A549 (cell line): ENCODE measurements at regions not wholly inside any gene's neighbourhood (a gene's known extent, or its start where the extent isn't known, plus 50 kb on each side); places are given as distances from the start of the nearest gene placed in this dataset.

Experiments used
- ATAC-seq, 2 experiments: fragments of 200-7000 bp in 1 of 2; fragments of >200 bp in 1 of 2; cut with Nextera tagmentation in 1 of 2; cut with Tn5 transposase in 1 of 2; 3 replicates each; pipeline versions ENCODE4 v1.8.0 to v1.9.1; 2018 to 2020; ENCODE audit warnings: mild to moderate bottlenecking in 1 of 2, moderate library complexity in 1 of 2
- CTCF ChIA-PET: fragments of 300-600 bp; sonication (Branson Sonifier 250); formaldehyde crosslinking; extraction: SDS; loops from one replicate; lab custom pipeline; 2021; ENCODE audit warnings: antibody characterized with exemption, inconsistent platforms; lab: Yijun Ruan, JAX
- POLR2A ChIA-PET: fragments of 350-600 bp; formaldehyde crosslinking; extraction: SDS; loops from one replicate; lab custom pipeline; 2021; ENCODE audit warnings: antibody characterized with exemption, inconsistent platforms; lab: Yijun Ruan, JAX
- DNase-seq, 2 experiments: peaks; one replicate each; pipeline versions ENCODE4 v3.0.0 to v3.0.0-alpha.2; 2011 to 2016; ENCODE audit warnings: low read depth in 1 of 2, low spot score in 1 of 2
- FAIRE-seq: peaks from 2 replicates; lab custom pipeline; 2011; peaks lifted over from hg19 to GRCh38; lab: Jason Lieb, UNC
- H3K27ac ChIP-seq, 2 experiments: fragments of >200 bp; sonication (Bioruptor Twin); formaldehyde crosslinking; 3 replicates each; pipeline ENCODE4 v1.5.1; 2016 to 2017
- H3K4me1 ChIP-seq: fragments of >200 bp; sonication (Bioruptor Twin); formaldehyde crosslinking; 3 replicates; pipeline ENCODE4 v1.6.1; 2016
- H3K4me2 ChIP-seq: fragments of >200 bp; sonication (Bioruptor Twin); formaldehyde crosslinking; 3 replicates; pipeline ENCODE4 v1.6.1; 2016
- H3K4me3 ChIP-seq: fragments of >200 bp; sonication (Bioruptor Twin); formaldehyde crosslinking; 3 replicates; pipeline ENCODE4 v1.5.1; 2016
- H3K9me3 ChIP-seq: fragments of >200 bp; sonication (Bioruptor Twin); formaldehyde crosslinking; 3 replicates; pipeline ENCODE4 v1.6.1; 2016
- BCL3 ChIP-seq: fragments of >200 bp; sonication (Bioruptor Twin); formaldehyde crosslinking; IDR thresholded peaks from 3 replicates; pipeline ENCODE4 v1.6.1; 2016
- CBX2 ChIP-seq: fragments of 200-600 bp; sonication (generic); IDR thresholded peaks from 2 replicates; pipeline ENCODE4 v1.6.1; 2016; ENCODE audit warnings: low read depth, mild to moderate bottlenecking, borderline replicate concordance
- CBX8 ChIP-seq: fragments of 200-600 bp; sonication (generic); IDR thresholded peaks from 2 replicates; pipeline ENCODE4 v1.6.1; 2016
- CEBPB ChIP-seq, 2 experiments: fragments of >200 bp in 1 of 2; sonication (Bioruptor Twin) in 1 of 2; formaldehyde crosslinking in 1 of 2; IDR thresholded peaks; 2 replicates each; pipeline ENCODE4 v1.6.1; 2012 to 2016
- CHD4 ChIP-seq: fragments of 200-600 bp; sonication (generic); IDR thresholded peaks from 2 replicates; pipeline ENCODE4 v1.6.1; 2016; ENCODE audit warnings: antibody characterized with exemption, mild to moderate bottlenecking, borderline replicate concordance
- E2F6 ChIP-seq: IDR thresholded peaks from 2 replicates; pipeline ENCODE4 v1.6.1; 2012; ENCODE audit warnings: low read depth, borderline replicate concordance
- EP300 ChIP-seq, 2 experiments: fragments of >200 bp; sonication (Bioruptor Twin); formaldehyde crosslinking; IDR thresholded peaks; 2 replicates in 1 of 2; 3 replicates in 1 of 2; pipeline ENCODE4 v1.6.1; 2016 to 2017
- HDAC2 ChIP-seq: fragments of 200-600 bp; sonication (generic); IDR thresholded peaks from 2 replicates; pipeline ENCODE4 v1.6.1; 2016
- HMGXB4 ChIP-seq: fragments of 250-450 bp; sonication (Bioruptor Pico); IDR thresholded peaks from 2 replicates; pipeline ENCODE4 v1.5.0; 2021; ENCODE audit warnings: mild to moderate bottlenecking, moderate library complexity, borderline replicate concordance
- JUNB ChIP-seq: fragments of >200 bp; sonication (Bioruptor Twin); formaldehyde crosslinking; IDR thresholded peaks from 2 replicates; pipeline ENCODE4 v1.6.1; 2016
- MAFK ChIP-seq: fragments of 450-650 bp; IDR thresholded peaks from 2 replicates; pipeline ENCODE4 v1.6.1; 2014; ENCODE audit not compliant: partially characterized antibody
- MAZ ChIP-seq: fragments of 150-350 bp; IDR thresholded peaks from 2 replicates; pipeline ENCODE4 v1.6.1; 2014; ENCODE audit warnings: antibody characterized with exemption, low read depth, low read length, borderline replicate concordance
- MYC ChIP-seq: IDR thresholded peaks from 2 replicates; pipeline ENCODE4 v1.6.1; 2012; ENCODE audit warnings: mild to moderate bottlenecking, inconsistent platforms, low read length, improper control_type of control experiment, borderline replicate concordance
- NPAS2 ChIP-seq: fragments of 250-450 bp; sonication (Bioruptor Pico); IDR thresholded peaks from 2 replicates; pipeline ENCODE4 v1.8.0; 2022; ENCODE audit warnings: mild to moderate bottlenecking, moderate library complexity, borderline replicate concordance
- NR3C1 ChIP-seq: fragments of >200 bp; sonication (Bioruptor Twin); formaldehyde crosslinking; IDR thresholded peaks from 3 replicates; pipeline ENCODE4 v1.6.1; 2017
- RCOR1 ChIP-seq: fragments of 150-350 bp; IDR thresholded peaks from 2 replicates; pipeline ENCODE4 v1.6.1; 2014; ENCODE audit warnings: antibody characterized with exemption, low read length, low read depth
- REST ChIP-seq: fragments of 200-600 bp; sonication (generic); IDR thresholded peaks from 2 replicates; pipeline ENCODE4 v1.6.1; 2016; ENCODE audit warnings: antibody characterized with exemption, mild to moderate bottlenecking, moderate library complexity
- RNF2 ChIP-seq: fragments of 200-600 bp; sonication (generic); IDR thresholded peaks from 2 replicates; pipeline ENCODE4 v1.6.1; 2016; ENCODE audit warnings: low read depth, mild to moderate bottlenecking, antibody characterized with exemption, moderate library complexity, borderline replicate concordance
- SMC3 ChIP-seq: fragments of >200 bp; sonication (Bioruptor Twin); formaldehyde crosslinking; IDR thresholded peaks from 3 replicates; pipeline ENCODE4 v1.6.1; 2018; ENCODE audit warnings: inconsistent platforms
- SREBF2 ChIP-seq: fragments of 450-650 bp; IDR thresholded peaks from 2 replicates; pipeline ENCODE4 v1.6.1; 2014; ENCODE audit warnings: mild to moderate bottlenecking, moderate library complexity
- TFCP2L1 ChIP-seq: fragments of 250-450 bp; sonication (Bioruptor Pico); IDR thresholded peaks from 2 replicates; pipeline ENCODE4 v1.5.0; 2021; ENCODE audit warnings: mild to moderate bottlenecking
- WGBS: methylation state at CpG from one replicate; pipeline ENCODE4 v1.1.6; 2017; ENCODE audit errors: missing lambda C conversion rate; 5-methylcytosine and 5-hydroxymethylcytosine counted together

- DNase-seq (no peak), FAIRE-seq (no peak), ATAC-seq (no peak)
- no peak overlapping the region for H3K4me2 ChIP-seq
- no peak overlapping the region for H3K4me3 ChIP-seq
- TF ChIP-seq CHD4, result no peak
- no peak for TF ChIP-seq EP300 (IDR thresholded peaks at IDR 0.05)
- no peak overlapping the region for H3K27ac ChIP-seq
- CTCF ChIA-PET, result no interaction called here
- H3K9me3 ChIP-seq, result no peaks in the 10 kb centered on the region
- H3K4me1 ChIP-seq, result no peaks in the 10 kb centered on the region
- WGBS, result 79% methylated on average over 2 of the region's 2 CpGs
- POLR2A ChIA-PET, result no interaction called here
These were observed 159.6 kb upstream of the LEF1 start for GRCh38 chr4:108328383-108328732.

GRCh38 chr4:108327642-108328382 is 159.1 kb upstream of the LEF1 start:
- Histone ChIP-seq H3K4me3 (no peak overlapping the region), H3K4me2 (no peak overlapping the region), H3K9me3 (no peaks in the 10 kb centered on the region), H3K27ac (no peak overlapping the region), H3K4me1 (no peaks in the 10 kb centered on the region)
- 30% methylated on average over 7 of the region's 7 CpGs for WGBS
- FAIRE-seq, result no peak
- TF ChIP-seq CEBPB (IDR thresholded peaks at IDR 0.05), result no peak
- no peak for TF ChIP-seq SREBF2
- no peak for TF ChIP-seq MYC
- TF ChIP-seq MAZ, result no peak
- TF ChIP-seq SMC3, result no peak
- TF ChIP-seq JUNB, result no peak
- TF ChIP-seq CBX8, result no peak
- TF ChIP-seq HDAC2, result no peak
- no peak for TF ChIP-seq NPAS2 (CRISPR knock-in tag)
- no peak for TF ChIP-seq TFCP2L1 (CRISPR knock-in tag)
- TF ChIP-seq CBX2, result no peak
- POLR2A ChIA-PET, result no interaction called here
- CTCF ChIA-PET, result no interaction called here
- no peak for DNase-seq
- ATAC-seq, result no peak

- POLR2A ChIA-PET, result no interaction called here
- CTCF ChIA-PET, result no interaction called here
- Histone ChIP-seq H3K4me2 (no peak overlapping the region), H3K4me3 (no peak overlapping the region), H3K9me3 (no peaks in the 10 kb centered on the region), H3K4me1 (no peaks in the 10 kb centered on the region), H3K27ac (no peak overlapping the region)
- no peak for TF ChIP-seq HDAC2
- no peak for TF ChIP-seq RCOR1
- TF ChIP-seq E2F6, result no peak
- no peak for TF ChIP-seq CBX2
- TF ChIP-seq HMGXB4 (CRISPR knock-in tag), result no peak
- no peak for TF ChIP-seq MYC
- no peak for TF ChIP-seq RNF2
- TF ChIP-seq BCL3, result no peak
- no peak for TF ChIP-seq MAFK
- TF ChIP-seq CBX8, result no peak
- no peak for TF ChIP-seq REST
- TF ChIP-seq NR3C1, result no peak
- DNase-seq, result no peak
- 0% methylated on average over 1 of the region's 1 CpG for WGBS
- no peak for FAIRE-seq
- no peak for ATAC-seq
These were observed 156.8 kb upstream of the LEF1 start for GRCh38 chr4:108325561-108325960.
